NCI-H2227 treated with DMSO at 0.1 percent for 48 hours (cell line): ENCODE measurements at regions not wholly inside any gene's neighbourhood (a gene's known extent, or its start where the extent isn't known, plus 50 kb on each side); places are given as distances from the start of the nearest gene placed in this dataset.

Experiments used
- DNase-seq: peaks from one replicate; lab custom pipeline; 2025; lab: John Stamatoyannopoulos, UW

GRCh38 chr5:120738568-120738967 lies 274.5 kb downstream of the PRR16 start:
- DNase-seq = no peak

- no peak for DNase-seq
These were observed 276.9 kb downstream of the PRR16 start for GRCh38 chr5:120740989-120741388.

- no peak for DNase-seq
These were observed 284.4 kb downstream of the PRR16 start for GRCh38 chr5:120748474-120748873.

GRCh38 chr5:120749737-120750136 lies 285.6 kb downstream of the PRR16 start:
- DNase-seq = no peak

- DNase-seq = no peak
These were observed 295.5 kb downstream of the PRR16 start for GRCh38 chr5:120759587-120759986.

DNA sequence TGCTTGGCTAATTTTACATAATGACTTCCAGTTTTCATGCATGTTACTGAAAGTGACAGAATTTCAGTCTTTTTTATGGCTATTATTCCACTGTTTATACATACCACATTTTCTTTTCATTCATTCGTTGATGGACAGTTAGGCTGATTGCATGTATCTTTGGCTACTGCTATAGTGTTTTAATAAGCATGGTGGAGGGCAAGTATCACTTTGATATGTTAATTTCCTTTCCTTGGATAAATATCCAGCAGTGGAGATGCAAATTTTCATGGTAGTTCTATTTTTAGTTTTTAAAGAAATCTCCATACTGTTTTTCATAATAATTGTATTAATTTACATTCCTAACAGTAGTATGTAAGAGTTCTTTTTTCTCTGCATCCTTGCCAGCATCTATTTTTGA lies 297.9 kb downstream of the PRR16 start:
- no peak for DNase-seq

- no peak for DNase-seq
These were observed 301.1 kb downstream of the PRR16 start for GRCh38 chr5:120765189-120765588.

DNA sequence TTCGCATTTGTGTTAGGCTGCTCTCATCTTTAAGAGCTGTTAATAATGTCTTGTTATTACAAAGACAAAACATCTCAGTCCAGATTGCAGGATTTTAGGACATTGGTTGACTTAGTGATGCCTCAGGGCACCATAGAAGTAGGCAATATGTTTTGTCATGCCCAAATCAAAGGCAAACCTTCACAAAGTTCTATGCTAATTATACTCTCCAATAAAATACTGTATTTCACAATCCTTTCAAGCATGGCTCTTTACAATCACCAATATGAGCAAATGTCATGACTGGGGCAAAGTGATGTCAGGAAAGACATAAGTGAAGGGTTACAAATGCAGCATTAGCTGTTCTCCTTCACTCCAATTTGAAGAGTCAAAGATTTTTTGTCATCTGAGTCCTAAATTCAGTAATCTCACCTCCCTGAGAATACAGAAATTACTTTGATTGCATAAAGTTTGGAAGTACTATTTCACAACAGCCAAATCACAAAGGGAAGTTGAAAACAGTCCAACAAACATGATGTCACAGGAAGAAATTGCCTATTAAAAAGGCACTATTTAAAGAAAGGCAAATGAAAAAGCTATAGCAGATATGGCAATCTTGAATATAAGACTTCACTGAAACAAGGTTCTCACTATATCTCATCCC lies 303.2 kb downstream of the PRR16 start:
- DNase-seq = no peak

GRCh38 chr5:120769312-120769872 lies 305.3 kb downstream of the PRR16 start:
- no peak for DNase-seq

DNA sequence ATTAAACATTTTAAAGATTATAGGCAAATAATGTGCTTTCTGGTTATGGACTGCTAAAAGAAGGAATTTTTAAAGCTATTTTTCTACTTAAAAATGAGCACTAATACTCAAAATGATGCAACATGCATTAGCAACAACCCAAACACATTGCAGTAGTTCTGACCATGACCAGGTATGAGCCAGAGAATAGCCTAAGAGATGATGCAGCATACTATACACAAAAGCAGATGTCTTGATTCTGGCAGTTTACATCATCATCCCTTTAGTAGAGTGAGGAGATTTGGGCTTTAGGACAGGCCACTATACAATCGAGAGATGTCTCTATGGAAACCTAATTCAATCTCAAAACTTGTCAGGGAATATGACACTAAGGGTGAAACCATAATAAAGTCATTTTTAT lies 307.1 kb downstream of the PRR16 start:
- no peak for DNase-seq

DNA sequence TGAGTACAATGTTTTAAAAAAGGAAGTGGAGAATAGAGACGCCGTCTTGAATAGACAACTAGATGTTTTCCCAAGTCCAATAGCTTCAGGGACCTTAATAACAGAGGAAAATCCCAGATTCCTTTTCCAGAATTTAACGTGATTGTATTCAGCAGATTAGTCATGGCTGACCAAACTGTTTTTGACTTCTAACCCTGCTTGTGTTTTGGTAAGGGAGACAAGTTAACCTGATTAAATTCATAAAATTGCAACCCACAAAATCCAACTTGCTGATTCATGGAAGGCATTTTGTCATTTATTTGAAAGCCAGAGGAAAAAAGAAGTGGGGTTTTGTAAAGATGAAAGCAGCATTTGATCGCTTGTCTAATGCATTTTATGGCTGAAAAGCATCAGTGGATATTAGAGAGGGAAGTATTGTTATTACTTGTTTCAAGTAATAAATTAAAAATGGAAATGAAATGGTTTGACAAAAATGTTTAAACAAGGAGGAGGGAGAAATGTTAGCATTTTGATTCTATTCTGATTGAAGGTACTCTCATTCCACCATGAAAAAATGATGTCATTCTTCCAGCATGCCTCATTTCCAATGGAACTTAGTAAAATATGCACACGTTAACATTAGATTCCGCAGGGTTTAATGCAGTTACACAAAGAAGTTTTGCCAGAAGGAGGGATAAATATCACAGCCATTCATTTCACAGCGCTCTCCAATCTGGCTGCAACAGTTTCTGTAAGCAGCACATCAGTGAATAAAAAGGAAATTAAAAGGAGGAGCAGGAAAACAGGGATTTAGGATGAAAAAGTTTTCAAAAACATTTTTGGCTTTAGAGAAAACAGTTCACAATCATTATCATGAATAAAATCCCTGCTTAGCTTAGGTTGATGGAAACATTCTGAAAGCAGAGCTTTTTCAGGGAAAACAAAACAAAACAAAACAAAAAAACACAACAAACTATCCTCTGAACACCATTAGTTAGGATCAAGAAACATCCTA lies 314.7 kb downstream of the PRR16 start:
- DNase-seq = no peak

DNA sequence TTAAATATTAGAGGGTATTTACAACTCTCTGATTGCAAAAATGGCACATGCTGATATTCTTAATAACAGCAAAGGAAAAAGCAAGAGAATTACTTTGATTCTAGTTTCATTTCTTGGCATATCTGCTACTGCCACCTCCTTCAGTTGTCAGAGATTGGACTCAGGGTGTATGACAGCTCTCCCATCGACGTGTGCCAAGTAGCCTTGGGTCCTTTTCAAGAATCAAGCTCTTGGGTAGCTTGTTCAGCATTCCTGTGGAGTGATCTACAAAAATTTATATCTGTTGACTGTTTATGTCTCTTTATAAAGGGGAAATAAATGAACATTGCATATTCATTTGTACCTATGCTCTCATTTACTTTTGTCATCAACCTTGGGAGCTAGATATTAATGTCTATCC lies 315.6 kb downstream of the PRR16 start:
- DNase-seq = no peak

- DNase-seq = no peak
These were observed 324.4 kb downstream of the PRR16 start for GRCh38 chr5:120788481-120788880.

- DNase-seq = no peak
These were observed 325.8 kb downstream of the PRR16 start for GRCh38 chr5:120789918-120790317.

GRCh38 chr5:120790339-120790738 lies 326.2 kb downstream of the PRR16 start:
- DNase-seq = no peak

- no peak for DNase-seq
These were observed 328.4 kb downstream of the PRR16 start for GRCh38 chr5:120792477-120792876.

DNA sequence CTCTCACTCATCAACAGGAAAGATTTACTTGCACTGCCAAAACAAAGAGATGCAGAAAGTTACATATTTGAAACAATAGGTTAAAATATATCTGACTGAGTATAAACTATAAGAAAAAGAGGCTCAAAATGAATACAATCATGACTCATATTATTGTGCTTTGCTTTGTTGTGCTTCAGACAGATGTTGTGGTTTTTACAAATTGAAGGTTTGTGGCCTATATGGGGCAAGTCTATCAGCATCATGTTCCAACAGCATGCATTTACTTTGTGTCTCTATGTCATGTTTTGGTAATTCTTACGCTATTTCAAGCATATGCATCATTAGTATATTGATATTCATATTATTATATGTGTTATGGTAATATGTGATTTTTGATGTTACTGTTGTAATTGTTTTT lies 330.0 kb downstream of the PRR16 start:
- no peak for DNase-seq

DNA sequence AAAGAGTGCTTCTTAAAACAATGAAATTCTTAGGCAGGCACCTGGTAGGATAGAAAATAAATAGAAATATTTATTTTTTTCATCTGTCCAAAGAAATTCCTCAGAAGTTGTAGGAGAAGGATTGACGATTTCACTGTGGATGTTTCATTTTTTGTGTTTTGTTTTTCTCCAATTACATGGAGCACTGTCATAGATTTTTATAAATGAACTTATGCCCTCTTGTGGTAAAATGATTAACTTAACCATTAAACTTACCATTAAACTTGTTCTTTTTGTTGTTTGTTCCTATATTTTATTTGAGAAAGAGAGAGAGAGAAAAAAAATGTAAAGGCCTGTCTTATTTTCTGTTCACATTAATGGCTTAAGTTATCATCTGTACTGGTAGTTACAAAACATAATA lies 339.2 kb downstream of the PRR16 start:
- DNase-seq = no peak

GRCh38 chr5:120805131-120805530 lies 341.0 kb downstream of the PRR16 start:
- no peak for DNase-seq

DNA sequence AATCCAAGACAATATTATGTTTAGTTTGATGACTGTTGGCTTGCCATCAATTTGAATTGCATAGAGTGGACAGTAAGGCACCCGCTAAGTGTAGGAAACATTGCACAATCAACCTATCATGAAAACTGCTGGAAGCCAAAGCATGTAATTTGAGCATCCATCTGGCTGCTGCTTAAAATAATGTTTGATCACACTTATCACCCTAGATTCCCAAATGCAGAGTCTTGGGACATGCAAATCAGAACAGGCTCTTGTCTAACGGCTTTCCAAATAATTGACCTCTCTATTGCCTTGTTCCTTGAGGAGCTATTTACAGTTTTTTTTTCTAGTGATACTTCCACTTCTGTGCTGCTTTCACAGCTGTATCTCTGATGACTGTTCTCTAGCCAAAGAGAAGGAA lies 342.1 kb downstream of the PRR16 start:
- no peak for DNase-seq

DNA sequence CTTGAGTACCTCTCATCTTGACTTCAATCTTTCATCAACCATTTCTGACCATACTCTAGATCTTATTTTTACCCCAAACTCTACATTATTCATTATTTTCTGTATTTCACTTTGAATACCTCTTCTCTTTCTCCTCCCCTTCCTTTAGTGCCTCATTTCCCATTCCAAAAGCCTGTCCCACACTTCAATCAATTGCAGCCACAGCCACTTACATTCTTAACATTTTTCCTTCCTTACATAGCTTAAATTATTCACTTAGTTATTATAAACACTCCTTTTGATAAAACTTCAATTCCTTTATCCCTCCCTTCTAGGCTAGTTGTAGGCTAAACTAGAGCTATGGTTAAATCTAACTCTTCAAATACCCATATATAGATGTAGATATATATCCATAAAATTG lies 344.0 kb downstream of the PRR16 start:
- no peak for DNase-seq

- no peak for DNase-seq
These were observed 344.5 kb downstream of the PRR16 start for GRCh38 chr5:120808606-120809005.

DNA sequence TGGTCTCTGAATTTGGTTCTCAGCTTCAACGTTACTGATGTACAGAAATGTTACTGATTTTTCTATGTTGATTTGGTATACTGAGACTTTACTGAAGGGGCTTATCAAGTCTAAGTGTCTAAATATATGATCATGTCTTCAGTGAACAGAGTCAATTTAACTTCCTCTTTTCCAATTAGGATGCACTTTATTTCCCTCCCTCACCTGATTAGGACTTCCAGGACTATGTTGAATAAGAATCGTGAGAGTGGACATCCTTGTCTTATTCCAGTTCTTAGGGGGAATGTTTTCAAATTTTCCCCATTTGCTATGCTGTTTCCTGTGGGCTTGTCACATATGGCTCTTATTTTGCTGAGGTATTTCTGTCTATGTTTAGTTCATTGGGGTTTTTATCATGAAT lies 349.5 kb downstream of the PRR16 start:
- DNase-seq = no peak
